ES-I3 (cell line): ENCODE measurements at regions not wholly inside any gene's neighbourhood (a gene's known extent, or its start where the extent isn't known, plus 50 kb on each side); places are given as distances from the start of the nearest gene placed in this dataset.
"Not testable (repeated sequence)": the region's sequence is repeated elsewhere in the genome, so short reads cannot be mapped to it uniquely, and the experiment has no call there.

Experiments used
- H3K36me3 ChIP-seq: 2 replicates; pipeline ENCODE4 v1.6.1; 2013; ENCODE audit warnings: mild to moderate bottlenecking, low read length, control low read depth, moderate library complexity; ENCODE audit not compliant: insufficient read depth
- H3K4me1 ChIP-seq: 2 replicates; pipeline ENCODE4 v1.6.1; 2013; ENCODE audit warnings: mild to moderate bottlenecking, control low read depth, low read length; ENCODE audit not compliant: insufficient read depth
- H3K9ac ChIP-seq: 2 replicates; pipeline ENCODE4 v1.6.1; 2013; ENCODE audit warnings: low read depth, mild to moderate bottlenecking, low read length, moderate library complexity
- H3K9me3 ChIP-seq: 2 replicates; pipeline ENCODE4 v1.6.1; 2013; ENCODE audit warnings: mild to moderate bottlenecking, low read length, moderate library complexity; ENCODE audit not compliant: control insufficient read depth, insufficient read depth

GRCh38 chr18:42508683-42509296 lies 553.8 kb downstream of the PIK3C3 start:
- Histone ChIP-seq H3K9me3 (no peaks in the 10 kb centered on the region), H3K9ac (no peak overlapping the region), H3K4me1 (no peaks in the 10 kb centered on the region), H3K36me3 (no peaks in the 10 kb centered on the region)

GRCh38 chr18:42509750-42510415 lies 554.8 kb downstream of the PIK3C3 start:
- Histone ChIP-seq H3K36me3 (no peaks in the 10 kb centered on the region), H3K9me3 (no peaks in the 10 kb centered on the region), H3K4me1 (no peaks in the 10 kb centered on the region), H3K9ac (no peak overlapping the region)

GRCh38 chr18:42510540-42510939 lies 555.5 kb downstream of the PIK3C3 start:
- Histone ChIP-seq H3K9ac (no peak overlapping the region), H3K9me3 (no peaks in the 10 kb centered on the region), H3K36me3 (no peaks in the 10 kb centered on the region), H3K4me1 (no peaks in the 10 kb centered on the region)

GRCh38 chr18:42513441-42513840 lies 558.4 kb downstream of the PIK3C3 start:
- H3K9me3 ChIP-seq, result no peaks in the 10 kb centered on the region; the same call in 1 of the 2 replicates
- H3K36me3 ChIP-seq, result no peaks in the 10 kb centered on the region
- no peaks in the 10 kb centered on the region for H3K4me1 ChIP-seq
- no peak overlapping the region for H3K9ac ChIP-seq

GRCh38 chr18:42514512-42514911 lies 559.5 kb downstream of the PIK3C3 start:
- Histone ChIP-seq H3K9me3 (no peaks in the 10 kb centered on the region; the same call in 1 of the 2 replicates), H3K4me1 (no peaks in the 10 kb centered on the region), H3K36me3 (no peaks in the 10 kb centered on the region), H3K9ac (no peak overlapping the region)

- Histone ChIP-seq H3K36me3 (no peaks in the 10 kb centered on the region), H3K9me3 (no peaks in the 10 kb centered on the region; the same call in 1 of the 2 replicates), H3K9ac (no peak overlapping the region), H3K4me1 (no peaks in the 10 kb centered on the region)
Measured at GRCh38 chr18:42517896-42518295, 562.9 kb downstream of the PIK3C3 start.

GRCh38 chr18:42518331-42518730 lies 563.3 kb downstream of the PIK3C3 start:
- not testable (repeated sequence) for H3K9me3 ChIP-seq, H3K4me1 ChIP-seq

GRCh38 chr18:42520138-42520537 lies 565.1 kb downstream of the PIK3C3 start:
- Histone ChIP-seq H3K4me1 (no peaks in the 10 kb centered on the region), H3K9me3 (no peaks in the 10 kb centered on the region; the same call in 1 of the 2 replicates), H3K9ac (no peak overlapping the region), H3K36me3 (no peaks in the 10 kb centered on the region)

More at GRCh38 chr18:42518331-42518730, 563.3 kb downstream of the PIK3C3 start:
- not testable (repeated sequence) for H3K9ac ChIP-seq, H3K36me3 ChIP-seq

GRCh38 chr18:42525905-42526304 lies 570.9 kb downstream of the PIK3C3 start:
- Histone ChIP-seq H3K36me3 (no peaks in the 10 kb centered on the region), H3K9me3 (no peaks in the 10 kb centered on the region), H3K4me1 (no peaks in the 10 kb centered on the region), H3K9ac (no peak overlapping the region)

- H3K9me3 ChIP-seq, result no peaks in the 10 kb centered on the region
- no peaks in the 10 kb centered on the region for H3K4me1 ChIP-seq
- no peak overlapping the region for H3K9ac ChIP-seq
- H3K36me3 ChIP-seq, result no peaks in the 10 kb centered on the region
Measured at GRCh38 chr18:42527766-42528165, 572.7 kb downstream of the PIK3C3 start.

- no peaks in the 10 kb centered on the region for H3K36me3 ChIP-seq
- no peak overlapping the region for H3K9ac ChIP-seq
- no peaks in the 10 kb centered on the region for H3K9me3 ChIP-seq
- no peaks in the 10 kb centered on the region for H3K4me1 ChIP-seq
Measured at GRCh38 chr18:42530276-42530675, 575.2 kb downstream of the PIK3C3 start.

GRCh38 chr18:42532119-42532518 lies 577.1 kb downstream of the PIK3C3 start:
- no peaks in the 10 kb centered on the region for H3K36me3 ChIP-seq
- no peak overlapping the region for H3K9ac ChIP-seq
- no peaks in the 10 kb centered on the region for H3K4me1 ChIP-seq
- no peaks in the 10 kb centered on the region for H3K9me3 ChIP-seq

- H3K9me3 ChIP-seq, result no peaks in the 10 kb centered on the region
- no peak overlapping the region for H3K9ac ChIP-seq
- no peaks in the 10 kb centered on the region for H3K4me1 ChIP-seq
- no peaks in the 10 kb centered on the region for H3K36me3 ChIP-seq
Measured at GRCh38 chr18:42533009-42533575, 578.1 kb downstream of the PIK3C3 start.

GRCh38 chr18:42533616-42534015 lies 578.6 kb downstream of the PIK3C3 start:
- no peak overlapping the region for H3K9ac ChIP-seq
- H3K4me1 ChIP-seq, result no peaks in the 10 kb centered on the region
- H3K36me3 ChIP-seq, result no peaks in the 10 kb centered on the region
- no peaks in the 10 kb centered on the region for H3K9me3 ChIP-seq

GRCh38 chr18:42534313-42534712 lies 579.3 kb downstream of the PIK3C3 start:
- no peak overlapping the region for H3K9ac ChIP-seq

More at GRCh38 chr18:42534313-42534712, 579.3 kb downstream of the PIK3C3 start:
- Histone ChIP-seq H3K36me3 (no peaks in the 10 kb centered on the region), H3K4me1 (no peaks in the 10 kb centered on the region), H3K9me3 (no peaks in the 10 kb centered on the region)
